ENCODE measurements at regions not wholly inside any gene's neighbourhood (a gene's known extent, or its start where the extent isn't known, plus 50 kb on each side); places are given as distances from the start of the nearest gene placed in this dataset.

- WGBS, 2 donors, result 58 to 64% methylated on average over 6 of the region's 6 CpGs
- intact Hi-C loops (cut with DNase I), result loop anchor here in 1 of 3 donors (10.0 kb wide), 1 partner anchor 413 kb away; no protein-coding TSS in a partner anchor
- Histone ChIP-seq H3K36me3 (no peaks in the 10 kb centered on the region), H3K4me1 (no peaks in the 10 kb centered on the region), H3K27me3 (no peaks in the 10 kb centered on the region), H3K27ac (no peak overlapping the region), H3K9me3 (no peaks in the 10 kb centered on the region), H3K4me3 (no peak overlapping the region)
- FAIRE-seq, result no peak
- no peak for TF ChIP-seq CTCF (IDR thresholded peaks at IDR 0.05)
- ATAC-seq, result no peak
- DNase-seq, result no peak
Observed at GRCh38 chr15:98277602-98278001, 317.1 kb downstream of the ARRDC4 start.

- Histone ChIP-seq H3K36me3 (no peaks in the 10 kb centered on the region), H3K27ac (no peak overlapping the region), H3K4me1 (no peaks in the 10 kb centered on the region), H3K4me3 (no peak overlapping the region), H3K27me3 (no peaks in the 10 kb centered on the region), H3K9me3 (no peaks in the 10 kb centered on the region)
- DNase-seq (no peak), ATAC-seq (no peak), FAIRE-seq (no peak)
- intact Hi-C loops (cut with DNase I), result no loop called here
- no peak for TF ChIP-seq CTCF (IDR thresholded peaks at IDR 0.05)
- WGBS, 2 donors, result 44 to 51% methylated on average over 15 of the region's 15 CpGs
Observed at GRCh38 chr15:98280284-98280975, 319.9 kb downstream of the ARRDC4 start.

- FAIRE-seq (no peak), DNase-seq (no peak), ATAC-seq (no peak)
- Histone ChIP-seq H3K4me3 (no peak overlapping the region), H3K36me3 (no peaks in the 10 kb centered on the region), H3K4me1 (no peaks in the 10 kb centered on the region), H3K27ac (no peak overlapping the region), H3K9me3 (no peaks in the 10 kb centered on the region), H3K27me3 (no peaks in the 10 kb centered on the region)
- no peak for TF ChIP-seq CTCF (IDR thresholded peaks at IDR 0.05)
- intact Hi-C loops (cut with DNase I), result no loop called here
- WGBS, 2 donors, result 26 to 34% methylated on average over 3 of the region's 3 CpGs
Observed at GRCh38 chr15:98281130-98281529, 320.6 kb downstream of the ARRDC4 start.

- Histone ChIP-seq H3K27me3 (no peaks in the 10 kb centered on the region), H3K36me3 (no peaks in the 10 kb centered on the region), H3K27ac (no peak overlapping the region), H3K9me3 (no peaks in the 10 kb centered on the region), H3K4me1 (no peaks in the 10 kb centered on the region), H3K4me3 (no peak overlapping the region)
- WGBS, 2 donors, result 22 to 31% methylated on average over 5 of the region's 5 CpGs
- intact Hi-C loops (cut with DNase I), result no loop called here
- no peak for ATAC-seq
- FAIRE-seq, result no peak
- TF ChIP-seq CTCF (IDR thresholded peaks at IDR 0.05), result no peak
- no peak for DNase-seq
Observed at GRCh38 chr15:98282656-98283332, 322.3 kb downstream of the ARRDC4 start.

GRCh38 chr15:98286200-98286599 is 325.7 kb downstream of the ARRDC4 start:
- Histone ChIP-seq H3K27ac (no peak overlapping the region), H3K4me3 (no peak overlapping the region), H3K36me3 (no peaks in the 10 kb centered on the region), H3K9me3 (no peaks in the 10 kb centered on the region), H3K4me1 (no peaks in the 10 kb centered on the region), H3K27me3 (peaks cover 0 to 2% (median 0%) of the 10 kb centered on the region in 4 donors)
- FAIRE-seq (no peak), DNase-seq (no peak), ATAC-seq (no peak)
- no peak for TF ChIP-seq CTCF (IDR thresholded peaks at IDR 0.05)
- 49 to 54% methylated on average over 5 of the region's 5 CpGs for WGBS, 2 donors
- intact Hi-C loops (cut with DNase I), result no loop called here
